WTC11 (cell line): ENCODE measurements at regions not wholly inside any gene's neighbourhood (a gene's known extent, or its start where the extent isn't known, plus 50 kb on each side); places are given as distances from the start of the nearest gene placed in this dataset.

Source experiments
- AFF4 ChIP-seq: sonication (generic); formaldehyde crosslinking; IDR thresholded peaks from 2 replicates; pipeline ENCODE4 v1.8.1; 2023; ENCODE audit warnings: mild to moderate bottlenecking, missing genetic modification reagents, borderline replicate concordance
- CREB1 ChIP-seq: sonication (generic); formaldehyde crosslinking; IDR thresholded peaks from 2 replicates; pipeline ENCODE4 v1.8.0; 2023; ENCODE audit warnings: mild to moderate bottlenecking, missing genetic modification reagents
- ELF4 ChIP-seq: sonication (generic); formaldehyde crosslinking; IDR thresholded peaks from 2 replicates; pipeline ENCODE4 v1.8.1; 2022; ENCODE audit warnings: low read depth, mild to moderate bottlenecking, moderate library complexity, missing genetic modification reagents
- EMX1 ChIP-seq: fragments of 250-450 bp; sonication (Bioruptor Pico); IDR thresholded peaks from 2 replicates; pipeline ENCODE4 v1.8.0; 2021; ENCODE audit warnings: mild to moderate bottlenecking
- ETV6 ChIP-seq: sonication (generic); formaldehyde crosslinking; IDR thresholded peaks from 2 replicates; pipeline ENCODE4 v1.8.1; 2022; ENCODE audit warnings: mild to moderate bottlenecking, missing genetic modification reagents
- HMGA2 ChIP-seq: fragments of 250-450 bp; sonication (Bioruptor Pico); IDR thresholded peaks from 2 replicates; pipeline ENCODE4 v1.4.0; 2021; ENCODE audit warnings: mild to moderate bottlenecking, moderate library complexity
- HMGXB4 ChIP-seq: sonication (generic); formaldehyde crosslinking; IDR thresholded peaks from 2 replicates; pipeline ENCODE4 v1.8.1; 2023; ENCODE audit warnings: mild to moderate bottlenecking, moderate library complexity, missing genetic modification reagents
- MXD4 ChIP-seq: fragments of 250-450 bp; sonication (Bioruptor Pico); IDR thresholded peaks from 2 replicates; pipeline ENCODE4 v1.8.0; 2021; ENCODE audit warnings: mild to moderate bottlenecking, moderate library complexity, borderline replicate concordance
- ZNF219 ChIP-seq: sonication (generic); formaldehyde crosslinking; IDR thresholded peaks from 2 replicates; pipeline ENCODE4 v1.8.0; 2023; ENCODE audit warnings: missing genetic modification reagents, mild to moderate bottlenecking, borderline replicate concordance
- ZNF232 ChIP-seq: sonication (generic); formaldehyde crosslinking; IDR thresholded peaks from 2 replicates; pipeline ENCODE4 v1.8.0; 2022; ENCODE audit warnings: mild to moderate bottlenecking, missing genetic modification reagents
- ZNF416 ChIP-seq: fragments of 250-450 bp; sonication (Bioruptor Pico); IDR thresholded peaks from 2 replicates; pipeline ENCODE4 v1.9.0; 2021; ENCODE audit warnings: mild to moderate bottlenecking, inconsistent platforms
- TF ChIP-seq, protein P1 (sequence below): sonication (generic); formaldehyde crosslinking; IDR thresholded peaks from 2 replicates; pipeline ENCODE4 v1.8.0; 2022; ENCODE audit warnings: mild to moderate bottlenecking, missing genetic modification reagents
- TF ChIP-seq, protein P2 (sequence below): fragments of 200-600 bp; IDR thresholded peaks from 2 replicates; pipeline ENCODE4 v1.8.0; 2022; ENCODE audit warnings: antibody characterized with exemption

- TF ChIP-seq CREB1 (CRISPR knock-in tag) (no peak), AFF4 (CRISPR knock-in tag) (no peak), ZNF232 (no peak), ZNF416 (CRISPR knock-in tag) (no peak), MXD4 (CRISPR knock-in tag) (no peak), ZNF219 (CRISPR knock-in tag) (no peak), HMGA2 (no peak), ETV6 (no peak), EMX1 (no peak), ELF4 (CRISPR knock-in tag) (no peak), HMGXB4 (CRISPR knock-in tag) (no peak)
- TF ChIP-seq, protein P1, sequence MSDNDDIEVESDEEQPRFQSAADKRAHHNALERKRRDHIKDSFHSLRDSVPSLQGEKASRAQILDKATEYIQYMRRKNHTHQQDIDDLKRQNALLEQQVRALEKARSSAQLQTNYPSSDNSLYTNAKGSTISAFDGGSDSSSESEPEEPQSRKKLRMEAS (CRISPR knock-in tag) = no peak
- TF ChIP-seq, protein P2, sequence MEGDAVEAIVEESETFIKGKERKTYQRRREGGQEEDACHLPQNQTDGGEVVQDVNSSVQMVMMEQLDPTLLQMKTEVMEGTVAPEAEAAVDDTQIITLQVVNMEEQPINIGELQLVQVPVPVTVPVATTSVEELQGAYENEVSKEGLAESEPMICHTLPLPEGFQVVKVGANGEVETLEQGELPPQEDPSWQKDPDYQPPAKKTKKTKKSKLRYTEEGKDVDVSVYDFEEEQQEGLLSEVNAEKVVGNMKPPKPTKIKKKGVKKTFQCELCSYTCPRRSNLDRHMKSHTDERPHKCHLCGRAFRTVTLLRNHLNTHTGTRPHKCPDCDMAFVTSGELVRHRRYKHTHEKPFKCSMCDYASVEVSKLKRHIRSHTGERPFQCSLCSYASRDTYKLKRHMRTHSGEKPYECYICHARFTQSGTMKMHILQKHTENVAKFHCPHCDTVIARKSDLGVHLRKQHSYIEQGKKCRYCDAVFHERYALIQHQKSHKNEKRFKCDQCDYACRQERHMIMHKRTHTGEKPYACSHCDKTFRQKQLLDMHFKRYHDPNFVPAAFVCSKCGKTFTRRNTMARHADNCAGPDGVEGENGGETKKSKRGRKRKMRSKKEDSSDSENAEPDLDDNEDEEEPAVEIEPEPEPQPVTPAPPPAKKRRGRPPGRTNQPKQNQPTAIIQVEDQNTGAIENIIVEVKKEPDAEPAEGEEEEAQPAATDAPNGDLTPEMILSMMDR = no peak
These were observed 903.9 kb upstream of the ADGRL2 start for GRCh38 chr1:80896781-80897356.
